Esophagus squamous epithelium (tissue), 5 donors: ENCODE measurements at regions not wholly inside any gene's neighbourhood (a gene's known extent, or its start where the extent isn't known, plus 50 kb on each side); places are given as distances from the start of the nearest gene placed in this dataset.
"Not testable (repeated sequence)": the region's sequence is repeated elsewhere in the genome, so short reads cannot be mapped to it uniquely, and the experiment has no call there.

Source experiments
- DNase-seq: peaks from one replicate; lab custom pipeline; 2025; lab: John Stamatoyannopoulos, UW
- H3K27ac ChIP-seq, 4 donors: fragments of 200-600 bp; sonication (generic); one replicate each; pipeline ENCODE4 v1.5.1; 2016 to 2019; ENCODE audit warnings: mild to moderate bottlenecking in 1 of 4
- H3K27me3 ChIP-seq, 4 donors: fragments of 200-600 bp; sonication (generic); 1 replicate in 3 of 4; 2 replicates in 1 of 4; pipeline versions ENCODE4 v1.5.1 to v1.6.0; 2017 to 2021; ENCODE audit warnings: antibody characterized with exemption in 1 of 4
- H3K36me3 ChIP-seq, 3 donors: fragments of 200-600 bp; sonication (generic); one replicate each; pipeline ENCODE4 v1.5.1; 2016 to 2019
- H3K4me1 ChIP-seq, 3 donors: fragments of 200-600 bp; sonication (generic); one replicate each; pipeline ENCODE4 v1.5.1; 2017 to 2019
- H3K4me3 ChIP-seq, 4 donors: fragments of 200-600 bp; sonication (generic); 1 replicate in 3 of 4; 2 replicates in 1 of 4; pipeline ENCODE4 v1.5.1; 2016 to 2019; ENCODE audit warnings: mild to moderate bottlenecking in 2 of 4, moderate library complexity in 1 of 4
- H3K9me3 ChIP-seq, 3 donors: fragments of 200-600 bp; sonication (generic); one replicate each; pipeline ENCODE4 v1.5.1; 2016 to 2019
- CTCF ChIP-seq, 6 experiments: fragments of 450-650 bp in 4 of 6; fragments of 200-600 bp in 2 of 6; sonication (generic) in 2 of 6; IDR thresholded peaks; one replicate each; pipeline ENCODE4 v1.5.1; 2016 to 2019; ENCODE audit warnings: antibody characterized with exemption in 6 of 6, mild to moderate bottlenecking in 4 of 6, moderate library complexity in 4 of 6
- POLR2A ChIP-seq, 4 donors: fragments of 450-650 bp; IDR thresholded peaks; one replicate each; pipeline ENCODE4 v1.6.1; 2017; ENCODE audit warnings: antibody characterized with exemption in 4 of 4, mild to moderate bottlenecking in 4 of 4, moderate library complexity in 3 of 4
- WGBS, 2 donors: methylation state at CpG; one replicate each; pipeline ENCODE4 v1.1.5; 2018; 5-methylcytosine and 5-hydroxymethylcytosine counted together
- intact Hi-C: fragments of 100-400 bp; cut with DNase I; formaldehyde crosslinking; loops from one replicate; pipeline ENCODE4 v1.15.0; 2022
- donor health status: DM: yes; HTN: yes; CAD: no.

- TF ChIP-seq POLR2A (IDR thresholded peaks at IDR 0.05), result no peak
- no peak for TF ChIP-seq CTCF (IDR thresholded peaks at IDR 0.05)
- no peak overlapping the region for H3K4me3 ChIP-seq
- intact Hi-C loops, result no loop called here
- WGBS, 2 donors, result 93 to 100% methylated on average over 3 of the region's 3 CpGs
- no peak overlapping the region for H3K27ac ChIP-seq
- H3K36me3 ChIP-seq, result no peaks in the 10 kb centered on the region
- H3K4me1 ChIP-seq, result no peaks in the 10 kb centered on the region
- no peak for DNase-seq
- H3K9me3 ChIP-seq, result no peaks in the 10 kb centered on the region
- H3K27me3 ChIP-seq, result no peaks in the 10 kb centered on the region
These were observed 318.2 kb upstream of the SOX9 start for GRCh38 chr17:71802663-71803062.

GRCh38 chr17:71803656-71804284, 317.1 kb upstream of the SOX9 start:
- no peak for DNase-seq
- Histone ChIP-seq H3K4me3 (no peak overlapping the region), H3K27ac (no peak overlapping the region), H3K36me3 (no peaks in the 10 kb centered on the region), H3K9me3 (no peaks in the 10 kb centered on the region), H3K27me3 (peaks cover 0 to 11% (median 0%) of the 10 kb centered on the region in 4 donors), H3K4me1 (no peaks in the 10 kb centered on the region)
- TF ChIP-seq POLR2A (IDR thresholded peaks at IDR 0.05) (no peak), CTCF (IDR thresholded peaks at IDR 0.05) (no peak)
- WGBS, 2 donors, result 86 to 90% methylated on average over 1 of the region's 1 CpG
- intact Hi-C loops, result no loop called here

GRCh38 chr17:71809537-71809936, 311.3 kb upstream of the SOX9 start:
- intact Hi-C loops, result no loop called here
- no peak for DNase-seq

GRCh38 chr17:71813861-71814260, 307.0 kb upstream of the SOX9 start:
- DNase-seq, H3K27me3 ChIP-seq, intact Hi-C loops, H3K27ac ChIP-seq, H3K9me3 ChIP-seq, H3K4me3 ChIP-seq, H3K4me1 ChIP-seq, H3K36me3 ChIP-seq: not testable (repeated sequence)

More at GRCh38 chr17:71809537-71809936, 311.3 kb upstream of the SOX9 start:
- no peak for TF ChIP-seq CTCF (IDR thresholded peaks at IDR 0.05)
- TF ChIP-seq POLR2A (IDR thresholded peaks at IDR 0.05), result no peak
- H3K27ac ChIP-seq, result no peak overlapping the region
- no peaks in the 10 kb centered on the region for H3K36me3 ChIP-seq
- H3K4me3 ChIP-seq, result no peak overlapping the region
- H3K4me1 ChIP-seq, result no peaks in the 10 kb centered on the region
- peaks cover 0 to 12% (median 0%) of the 10 kb centered on the region in 4 donors for H3K27me3 ChIP-seq
- no peaks in the 10 kb centered on the region for H3K9me3 ChIP-seq

- no peaks in the 10 kb centered on the region for H3K9me3 ChIP-seq
- no peaks in the 10 kb centered on the region for H3K4me1 ChIP-seq
- intact Hi-C loops, result no loop called here
- TF ChIP-seq CTCF (IDR thresholded peaks at IDR 0.05), result no peak
- TF ChIP-seq POLR2A (IDR thresholded peaks at IDR 0.05), result no peak
- no peaks in the 10 kb centered on the region for H3K36me3 ChIP-seq
- no peak for DNase-seq
- peaks cover 0 to 5% (median 0%) of the 10 kb centered on the region in 4 donors for H3K27me3 ChIP-seq
- no peak overlapping the region for H3K27ac ChIP-seq
- 67 to 79% methylated on average over 4 of the region's 4 CpGs for WGBS, 2 donors
- H3K4me3 ChIP-seq, result no peak overlapping the region
These were observed 299.3 kb upstream of the SOX9 start for GRCh38 chr17:71821511-71821910.

- no peak for TF ChIP-seq POLR2A (IDR thresholded peaks at IDR 0.05)
- no peak for TF ChIP-seq CTCF (IDR thresholded peaks at IDR 0.05)
- Histone ChIP-seq H3K4me1 (no peaks in the 10 kb centered on the region), H3K36me3 (no peaks in the 10 kb centered on the region), H3K27me3 (peaks cover 0 to 10% (median 0%) of the 10 kb centered on the region in 4 donors), H3K9me3 (no peaks in the 10 kb centered on the region), H3K4me3 (no peak overlapping the region), H3K27ac (no peak overlapping the region)
- no peak for DNase-seq
- WGBS, 2 donors, result 71 to 80% methylated on average over 2 to 4 of the region's 4 CpGs
- intact Hi-C loops, result no loop called here
These were observed 296.1 kb upstream of the SOX9 start for GRCh38 chr17:71824671-71825070.
